IMR-90 (cell line): ENCODE measurements at regions not wholly inside any gene's neighbourhood (a gene's known extent, or its start where the extent isn't known, plus 50 kb on each side); places are given as distances from the start of the nearest gene placed in this dataset.

Source experiments
- ATAC-seq: fragments of 200-7000 bp; cut with Tn5 transposase; 2 replicates; pipeline ENCODE4 v1.9.1; 2020; ENCODE audit warnings: low read depth, mild to moderate bottlenecking, moderate library complexity
- BruUV-seq: library from RNA; stranded (reverse); fragments of 400-500 nt; replicated peaks from 2 replicates; lab custom pipeline; 2021; lab: Mats Ljungman, UMichigan
- CTCF ChIA-PET: fragments of 300-600 bp; formaldehyde crosslinking; extraction: SDS; loops from one replicate; lab custom pipeline; 2021; ENCODE audit warnings: antibody characterized with exemption; lab: Yijun Ruan, JAX
- POLR2A ChIA-PET: fragments of 300-600 bp; sonication (Branson Sonifier 250); formaldehyde crosslinking; loops from one replicate; lab custom pipeline; 2022; ENCODE audit warnings: antibody characterized with exemption; ENCODE audit not compliant: unreplicated experiment; lab: Charles Lee
- DNase-seq: peaks from one replicate; pipeline ENCODE4 v3.0.0; 2013
- H2AFZ ChIP-seq: replicated peaks from 2 replicates; pipeline ENCODE3; 2013; ENCODE audit warnings: low read length, mild to moderate bottlenecking; ENCODE audit not compliant: poor library complexity
- H2AK5ac ChIP-seq: 2 replicates; pipeline ENCODE4 v1.6.1; 2013; ENCODE audit warnings: low read depth, low read length, inconsistent platforms
- H2AK9ac ChIP-seq: replicated peaks from 2 replicates; pipeline ENCODE3; 2013; ENCODE audit warnings: mild to moderate bottlenecking, low read depth, low read length, moderate library complexity; ENCODE audit not compliant: poor library complexity
- H2BK120ac ChIP-seq: 2 replicates; pipeline ENCODE4 v1.6.1; 2013; ENCODE audit warnings: low read depth, low read length, inconsistent platforms
- H2BK15ac ChIP-seq: 3 replicates; pipeline ENCODE4 v1.6.1; 2013; ENCODE audit warnings: low read depth, low read length, inconsistent platforms
- H2BK20ac ChIP-seq: 2 replicates; pipeline ENCODE4 v1.6.1; 2013; ENCODE audit warnings: low read depth, mild to moderate bottlenecking, inconsistent platforms, low read length, moderate library complexity
- H2BK5ac ChIP-seq: 2 replicates; pipeline ENCODE4 v1.6.1; 2013; ENCODE audit warnings: mild to moderate bottlenecking, low read depth, low read length, inconsistent platforms; ENCODE audit not compliant: poor library complexity, severe bottlenecking
- H3K14ac ChIP-seq: replicated peaks from 2 replicates; pipeline ENCODE4 v1.6.1; 2013; ENCODE audit warnings: low read depth, low read length, inconsistent platforms
- H3K18ac ChIP-seq: 2 replicates; pipeline ENCODE4 v1.6.1; 2013; ENCODE audit warnings: low read depth, low read length, control low read depth
- H3K23ac ChIP-seq: 2 replicates; pipeline ENCODE4 v1.6.1; 2013; ENCODE audit warnings: low read depth, low read length, inconsistent platforms
- H3K27ac ChIP-seq: 2 replicates; pipeline ENCODE4 v1.5.1; 2013; ENCODE audit warnings: mild to moderate bottlenecking, control low read depth, low read length; ENCODE audit not compliant: insufficient read depth
- H3K27me3 ChIP-seq: 2 replicates; pipeline ENCODE4 v1.6.1; 2013; ENCODE audit warnings: low read length; ENCODE audit not compliant: control insufficient read depth, insufficient read depth
- H3K36me3 ChIP-seq: 2 replicates; pipeline ENCODE4 v1.6.1; 2013; ENCODE audit warnings: low read length, mixed read lengths; ENCODE audit not compliant: control insufficient read depth, insufficient read depth
- H3K4ac ChIP-seq: 2 replicates; pipeline ENCODE4 v1.6.1; 2013; ENCODE audit warnings: low read depth, low read length, inconsistent platforms
- H3K4me1 ChIP-seq: 2 replicates; pipeline ENCODE4 v1.6.1; 2013; ENCODE audit warnings: low read length, mixed read lengths; ENCODE audit not compliant: control insufficient read depth, insufficient read depth
- H3K4me2 ChIP-seq: 2 replicates; pipeline ENCODE4 v1.6.1; 2013; ENCODE audit warnings: low read depth, mild to moderate bottlenecking, control low read depth, low read length, moderate library complexity
- H3K4me3 ChIP-seq: 2 replicates; pipeline ENCODE4 v1.5.1; 2013; ENCODE audit warnings: low read depth, mild to moderate bottlenecking, control low read depth, low read length, moderate library complexity; ENCODE audit not compliant: insufficient read depth
- H3K56ac ChIP-seq: 2 replicates; pipeline ENCODE4 v1.6.1; 2013; ENCODE audit warnings: low read length, inconsistent platforms; ENCODE audit not compliant: insufficient read depth; ENCODE audit errors: extremely low read depth
- H3K79me1 ChIP-seq, 2 experiments: 2 replicates each; pipeline ENCODE4 v1.6.1; 2013; ENCODE audit warnings: low read length in 2 of 2, inconsistent platforms in 1 of 2, low read depth in 1 of 2
- H3K9ac ChIP-seq: 2 replicates; pipeline ENCODE4 v1.6.1; 2013; ENCODE audit warnings: low read depth, low read length, control low read depth
- H3K9me1 ChIP-seq: 2 replicates; pipeline ENCODE4 v1.6.1; 2013; ENCODE audit warnings: low read length, inconsistent platforms; ENCODE audit not compliant: insufficient read depth
- H3K9me3 ChIP-seq: 2 replicates; pipeline ENCODE4 v1.6.1; 2013; ENCODE audit warnings: low read length; ENCODE audit not compliant: control insufficient read depth, insufficient read depth
- H4K20me1 ChIP-seq: 2 replicates; pipeline ENCODE4 v1.6.1; 2013; ENCODE audit warnings: low read length, inconsistent platforms; ENCODE audit not compliant: insufficient read depth
- H4K5ac ChIP-seq: 2 replicates; pipeline ENCODE4 v1.6.1; 2013; ENCODE audit warnings: mild to moderate bottlenecking, low read depth, low read length, control low read depth
- H4K8ac ChIP-seq, 2 experiments: 2 replicates each; pipeline ENCODE4 v1.6.1; 2013; ENCODE audit warnings: low read depth in 2 of 2, low read length in 2 of 2, control low read depth in 1 of 2, inconsistent platforms in 1 of 2
- H4K91ac ChIP-seq: 2 replicates; pipeline ENCODE4 v1.6.1; 2013; ENCODE audit warnings: low read depth, low read length, inconsistent platforms; ENCODE audit not compliant: insufficient read depth
- ELK1 ChIP-seq: fragments of 150-350 bp; IDR thresholded peaks from 2 replicates; pipeline ENCODE4 v1.6.1; 2016; ENCODE audit warnings: low read depth, mild to moderate bottlenecking, low read length, moderate library complexity, borderline replicate concordance
- FOS ChIP-seq: fragments of 150-350 bp; IDR thresholded peaks from 2 replicates; pipeline ENCODE4 v1.6.1; 2016; ENCODE audit warnings: low read depth, low read length
- MAFK ChIP-seq: IDR thresholded peaks from 2 replicates; pipeline ENCODE4 v1.6.1; 2012; ENCODE audit warnings: low read depth, low read length, improper control_type of control experiment
- RCOR1 ChIP-seq: IDR thresholded peaks from 2 replicates; pipeline ENCODE4 v1.6.1; 2012; ENCODE audit warnings: mild to moderate bottlenecking, low read length, improper control_type of control experiment; ENCODE audit not compliant: insufficient replicate concordance
- SMC3 ChIP-seq: fragments of 150-350 bp; IDR thresholded peaks from 2 replicates; pipeline ENCODE4 v1.6.1; 2016; ENCODE audit warnings: low read depth, mild to moderate bottlenecking, antibody characterized with exemption, low read length, moderate library complexity
- USF2 ChIP-seq: fragments of 150-350 bp; IDR thresholded peaks from 2 replicates; pipeline ENCODE4 v1.6.1; 2017; ENCODE audit warnings: mild to moderate bottlenecking, antibody characterized with exemption, low read length, low read depth
- WGBS, 2 experiments: methylation state at CpG; one replicate each; pipeline versions ENCODE4 v1.1.5 to v1.1.7; 2013; ENCODE audit warnings: missing lambda C conversion rate in 2 of 2; ENCODE audit not compliant: insufficient read length in 1 of 2; ENCODE audit errors: extremely low coverage in 2 of 2; 5-methylcytosine and 5-hydroxymethylcytosine counted together
- dilution Hi-C: fragments of 300-500 bp; cut with HindIII; formaldehyde crosslinking; loops from one replicate; pipeline ENCODE4 v1.14.3; 2018; ENCODE audit warnings: low sequenced_read_pairs; ENCODE audit not compliant: unreplicated experiment
- in situ Hi-C: fragments of 300-500 bp; cut with MboI; formaldehyde crosslinking; loops from 3 replicates; pipeline ENCODE4 v1.14.3; 2019; ENCODE audit warnings: low sequenced_read_pairs, inconsistent platforms, mixed read lengths
- intact Hi-C: fragments of 100-400 bp; cut with micrococcal nuclease; formaldehyde crosslinking; loops from 2 replicates; pipeline ENCODE4 v1.10.0; 2022

- Histone ChIP-seq H4K91ac (no peak overlapping the region), H3K4ac (no peak overlapping the region), H3K27me3 (no peaks in the 10 kb centered on the region), H3K9ac (no peak overlapping the region), H3K27ac (no peak overlapping the region), H4K8ac (no peak overlapping the region), H2AFZ (no peak overlapping the region), H3K14ac (no peak overlapping the region), H3K18ac (no peak overlapping the region), H3K36me3 (no peaks in the 10 kb centered on the region), H2BK5ac (no peak overlapping the region), H3K9me3 (peaks cover 2% of the 10 kb centered on the region; the same call in 1 of the 2 replicates), H3K4me1 (no peaks in the 10 kb centered on the region), H3K4me2 (no peak overlapping the region), H3K9me1 (no peaks in the 10 kb centered on the region), H4K5ac (no peak overlapping the region), H3K23ac (no peak overlapping the region), H3K56ac (no peak overlapping the region), H2AK9ac (no peak overlapping the region), H2BK120ac (no peak overlapping the region), H4K20me1 (no peaks in the 10 kb centered on the region), H3K4me3 (no peak overlapping the region), H2BK15ac (no peak overlapping the region), H3K79me1 (no peaks in the 10 kb centered on the region), H2AK5ac (no peak overlapping the region), H2BK20ac (no peak overlapping the region)
- intact Hi-C loops = no loop called here
- dilution Hi-C loops = no loop called here
- ATAC-seq (no peak), DNase-seq (no peak)
- WGBS, 2 experiments = no CpG with 5 or more reads among the region's 3 CpGs
- in situ Hi-C loops = no loop called here
- ChIA-PET POLR2A (no interaction called here), CTCF (interaction anchor here (0.5 kb wide), 1 partner anchor 879 kb away, joined by 4 read pairs; no protein-coding TSS in a partner anchor)
- no TSS peak for BruUV-seq
- no peak for TF ChIP-seq ELK1
- no peak for TF ChIP-seq MAFK
- TF ChIP-seq SMC3 = no peak
- no peak for TF ChIP-seq FOS
- TF ChIP-seq RCOR1 = no peak
- no peak for TF ChIP-seq USF2
These were observed 1367.7 kb upstream of the CELF4 start for GRCh38 chr18:38933322-38933721.
